ENCODE measurements at regions not wholly inside any gene's neighbourhood (a gene's known extent, or its start where the extent isn't known, plus 50 kb on each side); places are given as distances from the start of the nearest gene placed in this dataset.

DNA sequence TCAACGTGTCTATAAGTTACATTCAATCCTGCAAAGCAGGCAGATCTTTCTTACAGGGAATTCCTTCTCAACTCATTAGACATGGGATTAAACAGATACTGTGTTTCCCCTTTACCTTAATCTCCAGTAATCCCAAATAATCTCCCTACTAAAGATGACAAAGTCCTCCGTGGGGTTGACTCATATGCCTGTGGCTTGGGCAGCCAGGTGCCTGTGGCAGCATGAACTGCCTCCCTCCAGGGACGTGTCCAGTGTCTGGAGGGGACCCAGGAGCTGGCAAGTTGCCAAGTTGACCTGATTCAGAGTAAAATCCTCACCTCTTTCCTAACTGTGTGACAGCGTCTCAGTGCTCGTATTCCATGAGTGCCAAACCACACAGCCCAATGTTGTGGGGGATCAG, 94.6 kb upstream of the PTCH1 start:
- TF ChIP-seq CTCF (IDR thresholded peaks at IDR 0.05; ENCODE audit: control insufficient read depth, extremely low read depth, insufficient read depth), result no peak
- H3K4me3 ChIP-seq (ENCODE audit: low read depth, low read length), result no peak overlapping the region
- no peak for DNase-seq (ENCODE audit: low read depth)

- no peak for DNase-seq (ENCODE audit: low read depth)
- no peak overlapping the region for H3K4me3 ChIP-seq (ENCODE audit: low read depth, low read length)
- no peak for TF ChIP-seq CTCF (IDR thresholded peaks at IDR 0.05; ENCODE audit: control insufficient read depth, extremely low read depth, insufficient read depth)
Observed at GRCh38 chr9:95610006-95610785, 93.4 kb upstream of the PTCH1 start.

GRCh38 chr9:95609426-95609825, 92.7 kb upstream of the PTCH1 start:
- no peak for TF ChIP-seq CTCF (IDR thresholded peaks at IDR 0.05; ENCODE audit: control insufficient read depth, extremely low read depth, insufficient read depth)
- DNase-seq (ENCODE audit: low read depth), result no peak
- H3K4me3 ChIP-seq (ENCODE audit: low read depth, low read length), result no peak overlapping the region

DNA sequence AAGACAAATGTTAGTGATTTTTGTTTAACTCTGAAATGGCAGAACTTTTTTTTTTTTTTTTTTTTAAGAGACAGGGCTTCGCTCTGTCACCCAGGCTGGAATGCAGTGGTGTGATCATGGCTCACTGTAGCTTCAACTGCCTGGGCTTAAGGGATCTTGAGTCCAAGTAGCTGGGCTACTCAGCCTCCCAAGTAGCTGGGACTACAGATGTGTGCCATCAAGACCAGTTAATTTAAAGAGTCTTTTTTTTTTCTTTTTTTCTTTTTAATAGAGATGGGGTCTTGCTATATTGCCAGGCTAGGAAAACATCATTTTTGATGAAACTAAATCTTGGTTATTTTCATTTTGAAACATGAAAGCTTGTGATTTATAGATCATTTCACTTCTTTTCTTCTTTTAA, 91.6 kb upstream of the PTCH1 start:
- no peak overlapping the region for H3K4me3 ChIP-seq (ENCODE audit: low read depth, low read length)
- no peak for DNase-seq (ENCODE audit: low read depth)
- no peak for TF ChIP-seq CTCF (IDR thresholded peaks at IDR 0.05; ENCODE audit: control insufficient read depth, extremely low read depth, insufficient read depth)

- H3K4me3 ChIP-seq (ENCODE audit: low read depth, low read length), result no peak overlapping the region
- no peak for TF ChIP-seq CTCF (IDR thresholded peaks at IDR 0.05; ENCODE audit: control insufficient read depth, extremely low read depth, insufficient read depth)
- no peak for DNase-seq (ENCODE audit: low read depth)
Observed at GRCh38 chr9:95607507-95607906, 90.7 kb upstream of the PTCH1 start.

GRCh38 chr9:95606489-95607350, 89.9 kb upstream of the PTCH1 start:
- H3K4me3 ChIP-seq (ENCODE audit: low read depth, low read length), result no peak overlapping the region
- TF ChIP-seq CTCF (IDR thresholded peaks at IDR 0.05; ENCODE audit: control insufficient read depth, extremely low read depth, insufficient read depth), result no peak
- DNase-seq (ENCODE audit: low read depth), result no peak
